Stimulated activated CD8-positive, alpha-beta memory T cell treated with anti-CD3 and anti-CD28 coated beads, Interleukin-15, amount 100 ng/mL, for 4 hours (primary cell): ENCODE measurements at regions not wholly inside any gene's neighbourhood (a gene's known extent, or its start where the extent isn't known, plus 50 kb on each side); places are given as distances from the start of the nearest gene placed in this dataset.
"Not testable (repeated sequence)": the region's sequence is repeated elsewhere in the genome, so short reads cannot be mapped to it uniquely, and the experiment has no call there.

Experiments
- DNase-seq, 2 donors: peaks; one replicate each; pipeline ENCODE4 v3.0.0-alpha.2; 2020; ENCODE audit warnings: low read depth in 2 of 2

DNA sequence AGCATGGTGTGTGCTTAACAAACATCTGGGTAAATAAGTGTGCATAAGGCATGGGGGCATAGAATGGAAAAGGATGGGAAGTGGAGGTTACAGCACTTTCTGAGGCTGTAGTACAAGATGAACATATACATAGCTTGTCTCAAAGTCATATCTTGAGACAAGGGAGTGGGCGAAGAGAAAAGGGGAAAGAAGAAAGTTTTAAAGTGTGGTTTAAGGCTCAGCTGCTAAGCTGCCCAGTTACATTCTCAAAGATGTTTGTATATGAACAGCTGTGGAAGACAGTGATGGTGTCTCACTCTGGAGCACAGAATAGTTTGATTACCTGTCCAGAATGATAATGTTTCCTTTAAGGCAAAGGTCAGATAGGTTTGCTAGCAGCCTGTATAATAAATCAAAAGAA, 61.9 kb upstream of the LANCL2 start:
- no peak for DNase-seq

DNA sequence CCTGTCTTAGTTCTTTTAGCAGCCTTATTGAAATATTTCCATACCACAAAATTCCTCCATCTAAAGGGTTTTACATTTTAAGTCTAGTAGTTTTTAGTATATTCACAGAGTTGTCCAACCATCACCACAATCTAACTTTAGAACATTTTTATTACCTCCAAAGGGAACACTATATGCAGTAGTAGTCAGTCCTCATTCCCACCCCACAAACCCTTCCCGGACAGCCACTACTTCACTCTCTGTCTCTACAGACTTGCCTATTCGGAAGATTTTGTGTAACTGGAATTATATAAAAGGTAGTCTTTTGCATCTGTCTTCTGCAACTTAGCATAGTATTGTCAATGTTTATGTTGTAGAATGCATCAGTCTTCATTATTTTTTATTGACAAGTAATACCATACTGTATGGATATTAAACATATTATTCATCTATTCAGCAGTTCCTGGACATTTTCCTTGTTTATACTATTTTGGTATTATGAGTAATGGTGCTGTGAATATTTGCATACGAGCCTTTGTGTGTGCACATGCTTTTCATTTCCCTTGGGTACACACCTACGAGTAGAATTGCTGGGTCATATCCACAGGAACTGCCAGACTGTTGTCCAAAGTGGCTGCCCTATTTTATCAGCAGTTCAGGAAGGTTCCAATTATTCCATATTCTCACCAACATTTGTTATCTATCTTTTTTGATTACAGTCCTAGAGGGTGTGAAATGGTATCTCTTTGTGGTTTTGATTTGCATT, 60.9 kb upstream of the LANCL2 start:
- no peak for DNase-seq

DNA sequence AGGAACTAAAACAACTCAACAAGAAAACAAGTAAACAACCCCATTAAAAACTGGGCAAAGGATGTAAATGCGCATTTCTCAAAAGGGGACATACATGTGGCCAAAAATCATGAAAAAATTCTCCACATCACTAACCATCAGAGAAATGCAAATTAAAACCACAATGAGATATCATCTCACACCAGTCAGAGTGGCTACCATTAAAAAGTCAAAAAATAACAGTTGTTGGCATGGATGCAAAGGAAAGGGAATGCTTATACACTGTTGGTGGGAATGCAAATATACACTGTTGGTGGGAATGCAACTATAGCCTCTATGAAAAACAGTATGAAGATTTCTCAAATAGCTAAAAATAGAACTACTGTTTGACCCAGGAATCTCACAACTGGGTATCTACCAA, 60.0 kb upstream of the LANCL2 start:
- DNase-seq: no peak

DNA sequence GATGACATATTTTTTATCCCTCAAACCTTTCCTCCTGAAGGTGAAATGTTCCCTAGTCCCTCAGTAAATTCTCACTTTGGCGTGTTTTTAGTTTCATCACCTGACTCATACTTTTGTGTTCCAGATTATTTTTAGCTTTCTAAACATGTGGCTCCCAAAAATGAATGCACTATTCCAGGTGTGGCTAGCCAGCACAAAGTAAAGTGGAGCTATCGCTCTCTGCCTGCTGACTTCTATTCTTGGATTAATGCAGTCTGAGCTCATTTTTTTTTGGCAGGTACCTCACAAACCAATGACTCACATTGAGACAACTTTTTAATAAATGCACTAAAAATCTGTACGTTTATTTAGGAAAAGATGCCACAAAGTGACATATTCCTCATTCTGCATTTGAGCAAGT, 58.8 kb upstream of the LANCL2 start:
- DNase-seq: no peak

DNA sequence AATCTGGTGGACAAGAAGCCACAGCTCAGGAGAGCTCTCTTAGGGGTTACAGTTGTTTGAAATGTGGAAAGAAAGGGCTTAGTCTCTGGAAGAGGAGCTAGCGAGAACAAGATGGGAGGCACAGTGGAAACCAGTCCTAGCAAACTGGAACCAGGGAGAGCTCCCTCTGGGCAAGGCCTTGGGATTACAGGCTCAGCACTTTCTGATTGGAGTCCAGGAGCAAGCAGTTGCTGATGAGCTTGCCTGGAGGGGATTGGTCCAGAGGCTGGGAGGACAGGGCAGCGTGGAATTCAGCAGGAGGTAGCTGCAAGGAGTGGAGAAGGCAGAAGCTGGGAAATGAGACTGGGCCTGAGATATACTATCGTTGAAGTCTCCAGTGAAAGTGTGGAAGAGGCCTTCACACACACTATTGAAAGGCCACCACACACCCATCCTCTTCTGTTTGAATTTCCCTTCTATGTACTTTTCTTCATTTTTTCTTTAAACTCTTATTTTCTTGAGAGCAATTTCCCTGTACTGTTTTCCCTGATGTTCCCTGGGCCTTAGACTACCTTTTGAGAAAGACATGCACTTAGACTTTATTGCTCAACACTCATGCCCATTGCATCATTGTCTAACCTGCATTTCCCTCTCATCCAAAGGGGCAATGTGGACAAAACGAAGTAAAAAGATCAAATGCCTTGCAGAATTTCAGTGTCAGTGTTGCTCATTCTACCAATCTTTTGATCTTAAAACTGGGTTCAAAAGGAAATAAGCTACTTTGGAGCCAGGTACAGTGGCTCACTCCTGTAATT, 57.8 kb upstream of the LANCL2 start:
- DNase-seq: no peak

DNA sequence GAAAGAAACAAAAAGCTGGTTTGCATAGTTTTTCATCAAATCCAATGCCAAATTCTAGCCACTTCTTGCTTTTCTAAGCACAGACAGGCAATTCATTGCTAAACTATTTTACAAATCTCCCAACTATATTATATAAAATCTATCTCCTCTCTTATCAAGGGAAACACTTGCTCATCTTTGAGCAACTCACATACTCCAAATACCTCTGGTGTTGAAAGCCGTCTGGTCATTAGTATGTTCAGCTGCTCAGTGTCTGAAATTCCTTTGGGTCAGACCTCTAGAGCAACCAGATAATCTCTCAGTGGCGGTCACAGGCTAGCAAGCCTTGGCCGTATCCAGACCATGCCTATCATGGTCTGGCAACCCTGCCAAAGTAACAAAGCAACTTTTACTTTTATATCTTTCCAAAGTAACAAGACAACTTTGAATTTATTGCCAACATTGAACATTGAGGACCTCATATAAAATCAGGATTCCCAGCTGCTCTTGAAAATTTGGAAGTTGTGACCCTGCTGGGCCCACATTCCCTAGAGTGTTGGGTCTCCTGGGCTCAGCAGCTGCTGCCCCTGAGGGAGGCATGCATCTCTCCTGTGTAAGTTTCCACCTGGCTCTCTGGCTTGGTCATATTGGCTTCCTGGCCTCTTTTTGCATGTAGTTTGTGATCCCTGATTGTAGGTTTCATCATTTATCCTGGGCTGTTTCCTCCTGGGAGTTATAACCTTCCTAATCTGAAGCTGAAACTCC, 56.8 kb upstream of the LANCL2 start:
- no peak for DNase-seq

DNA sequence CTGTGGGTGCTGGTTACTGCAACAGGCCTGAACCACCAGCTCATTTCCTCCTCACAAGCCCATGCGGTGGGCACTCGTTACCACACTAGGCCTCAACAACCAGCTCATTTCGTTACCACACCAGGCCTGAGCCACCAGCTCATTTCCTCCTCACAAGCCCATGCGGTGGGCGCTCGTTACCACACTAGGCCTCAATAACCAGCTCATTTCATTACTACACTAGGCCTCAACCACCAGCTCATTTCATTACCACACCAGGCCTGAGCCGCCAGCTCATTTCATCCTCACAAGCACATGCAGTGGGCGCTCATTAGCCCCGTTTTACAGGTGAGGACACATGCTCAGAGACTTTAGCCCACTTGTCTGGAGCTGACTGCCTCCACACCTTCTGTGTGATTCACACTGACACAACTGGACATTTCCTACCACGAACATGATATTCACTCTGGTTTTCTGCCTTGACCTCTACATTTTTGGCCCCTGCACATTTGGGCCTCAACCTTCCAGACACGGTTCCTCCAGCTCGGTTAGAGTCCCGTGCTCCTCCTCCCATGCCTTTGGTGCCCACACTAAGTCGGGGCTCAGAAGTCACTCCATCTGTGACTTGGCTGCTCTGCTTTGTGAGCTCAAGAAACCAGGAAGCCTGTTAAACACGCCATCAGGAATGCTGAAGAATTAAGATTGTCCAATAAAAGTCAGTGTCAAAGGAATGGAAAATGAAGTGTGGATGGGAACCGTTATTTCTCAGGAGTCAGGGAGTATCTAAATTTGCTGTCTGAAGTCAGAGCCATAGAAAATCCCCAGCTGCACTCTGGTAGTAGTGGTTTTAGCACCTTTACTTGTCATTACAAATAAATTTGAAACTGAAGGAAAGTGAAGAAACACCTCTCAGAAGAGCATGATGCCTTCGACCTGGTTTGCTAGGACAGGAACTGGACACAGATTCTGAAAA, 55.8 kb upstream of the LANCL2 start:
- DNase-seq: peak; percentile 29 to 32

DNA sequence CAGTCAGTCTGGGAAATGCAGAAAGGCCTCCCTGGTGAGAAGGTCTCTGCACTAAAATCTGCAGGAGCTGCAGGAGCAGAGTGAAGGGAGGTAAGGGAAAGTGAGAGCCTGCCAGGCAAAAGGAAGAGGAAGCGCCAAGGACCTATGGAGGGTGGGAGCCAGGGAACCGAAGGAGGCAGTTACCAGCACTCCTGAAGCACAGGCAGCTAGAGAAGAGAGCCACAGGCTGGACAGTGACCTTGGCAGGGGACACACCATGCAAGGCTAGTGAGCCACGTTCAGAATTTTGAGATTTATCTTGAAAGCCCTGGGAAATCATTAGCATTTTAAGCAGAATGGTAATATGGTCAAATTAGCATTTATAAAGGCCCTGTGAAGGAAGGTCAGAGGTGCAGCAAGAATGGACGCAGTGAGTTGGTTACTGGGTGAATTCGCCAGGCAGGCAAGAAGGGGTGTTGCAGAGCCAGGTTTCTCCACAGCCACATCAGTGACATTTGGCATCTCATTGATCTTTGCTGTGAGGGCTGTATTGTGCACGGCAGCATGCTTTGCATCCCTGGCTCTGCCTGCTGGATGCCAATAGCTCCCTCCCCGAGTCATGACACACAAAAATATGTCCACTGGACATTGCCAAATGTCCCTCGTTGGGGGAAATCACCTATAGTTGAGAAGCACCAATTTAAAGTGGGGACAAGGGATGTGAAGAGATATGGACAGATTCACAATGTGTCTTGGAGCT, 54.7 kb upstream of the LANCL2 start:
- DNase-seq: no peak

DNA sequence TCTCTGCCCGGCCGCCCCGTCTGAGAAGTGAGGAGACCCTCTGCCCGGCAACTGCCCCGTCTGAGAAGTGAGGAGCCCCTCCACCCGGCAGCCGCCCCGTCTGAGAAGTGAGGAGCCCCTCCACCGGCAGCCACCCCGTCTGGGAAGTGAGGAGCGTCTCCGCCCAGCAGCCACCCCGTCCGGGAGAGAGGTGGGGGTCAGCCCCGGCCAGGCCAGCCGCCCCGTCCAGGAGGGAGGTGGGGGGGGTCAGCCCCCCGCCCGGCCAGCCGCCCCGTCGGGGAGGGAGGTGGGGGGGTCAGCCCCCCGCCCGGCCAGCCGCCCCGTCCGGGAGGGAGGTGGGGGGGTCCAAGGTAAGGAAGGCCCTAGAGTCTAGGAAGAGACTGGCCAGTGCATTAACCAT, 53.2 kb upstream of the LANCL2 start:
- not testable (repeated sequence) for DNase-seq

DNA sequence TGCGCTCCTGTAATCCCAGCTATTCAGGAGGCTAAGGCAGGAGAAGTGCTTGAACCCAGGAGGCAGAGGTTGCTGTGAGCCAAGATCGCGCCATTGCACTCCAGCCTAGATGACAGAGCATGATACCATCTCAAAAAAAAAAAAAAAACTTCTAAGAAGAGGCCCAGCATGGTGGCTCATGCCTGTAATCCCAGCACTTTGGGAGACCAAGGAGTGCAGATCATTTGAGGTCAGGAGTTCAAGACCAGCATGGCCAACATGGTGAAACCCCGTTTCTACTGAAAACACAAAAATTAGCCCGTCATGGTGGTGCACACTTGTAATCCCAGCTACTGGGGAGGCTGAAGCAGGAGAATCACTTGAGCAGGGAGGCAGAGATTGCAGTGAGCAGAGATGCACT, 51.5 kb upstream of the LANCL2 start:
- not testable (repeated sequence) for DNase-seq

DNA sequence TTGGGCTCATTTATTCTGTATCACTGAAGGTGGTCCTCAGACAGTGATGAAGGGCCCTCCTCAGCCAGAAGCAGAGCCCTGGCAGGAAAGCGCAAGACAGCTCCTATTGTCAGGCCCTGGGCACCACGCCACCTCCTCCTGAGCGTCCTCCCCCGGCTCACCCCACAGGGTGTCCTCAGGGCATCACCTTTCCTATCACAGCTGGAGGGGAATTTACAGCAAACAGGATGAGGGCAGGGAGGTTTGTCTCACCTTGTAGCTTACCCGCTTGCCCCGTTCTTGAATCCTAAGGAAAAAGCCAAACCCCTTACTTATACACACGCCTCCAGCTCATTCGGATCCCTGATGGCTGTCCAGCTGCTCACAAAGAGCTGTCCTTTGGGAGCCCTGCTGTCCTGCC, 50.2 kb upstream of the LANCL2 start:
- no peak for DNase-seq
